ENCODE measurements at regions not wholly inside any gene's neighbourhood (a gene's known extent, or its start where the extent isn't known, plus 50 kb on each side); places are given as distances from the start of the nearest gene placed in this dataset.

DNA sequence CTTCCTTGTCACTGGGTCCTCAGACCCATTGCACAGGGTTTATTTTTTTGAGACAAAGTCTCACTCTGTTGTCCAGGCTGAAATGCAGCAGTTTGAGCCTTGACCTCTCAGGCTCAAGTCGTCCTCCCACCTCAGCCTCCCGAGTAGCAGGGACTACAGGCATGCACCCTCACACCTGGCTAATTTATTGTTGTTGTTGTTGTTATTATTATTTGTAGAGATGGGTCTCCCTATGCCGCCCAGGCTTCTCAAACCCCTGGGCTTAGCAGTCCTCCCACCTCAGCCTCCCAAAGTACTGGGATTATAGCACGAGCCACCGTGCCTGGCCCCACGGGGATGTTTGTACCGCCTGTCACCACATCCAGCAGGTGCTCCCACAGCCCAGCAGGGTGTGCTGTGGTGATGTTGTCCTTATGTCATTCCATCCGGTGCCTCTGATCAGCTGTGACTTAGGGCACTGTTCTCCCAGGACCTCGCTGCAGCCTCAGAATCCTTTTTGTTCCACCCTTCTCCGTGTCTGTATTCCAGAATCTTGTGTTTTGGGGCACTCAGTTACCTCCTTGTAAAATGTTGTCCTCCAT, 182.3 kb downstream of the INO80D start:
- DNase-seq (ENCODE audit: low spot score) (no peak), ATAC-seq (ENCODE audit: low read depth) (no peak)
- no peak overlapping the region for H3K4me3 ChIP-seq (ENCODE audit: severe bottlenecking)
- H3K9me3 ChIP-seq (ENCODE audit: severe bottlenecking): no peaks in the 10 kb centered on the region
- no peaks in the 10 kb centered on the region for H3K36me3 ChIP-seq (ENCODE audit: low read depth)
- no peaks in the 10 kb centered on the region for H3K4me1 ChIP-seq (ENCODE audit: insufficient read depth, poor library complexity, severe bottlenecking)
- no peak for TF ChIP-seq CTCF (IDR thresholded peaks at IDR 0.05; ENCODE audit: poor library complexity, severe bottlenecking)
- H3K27ac ChIP-seq (ENCODE audit: poor library complexity, severe bottlenecking): no peak overlapping the region
- H3K27me3 ChIP-seq (ENCODE audit: insufficient read depth, poor library complexity, severe bottlenecking): no peaks in the 10 kb centered on the region

DNA sequence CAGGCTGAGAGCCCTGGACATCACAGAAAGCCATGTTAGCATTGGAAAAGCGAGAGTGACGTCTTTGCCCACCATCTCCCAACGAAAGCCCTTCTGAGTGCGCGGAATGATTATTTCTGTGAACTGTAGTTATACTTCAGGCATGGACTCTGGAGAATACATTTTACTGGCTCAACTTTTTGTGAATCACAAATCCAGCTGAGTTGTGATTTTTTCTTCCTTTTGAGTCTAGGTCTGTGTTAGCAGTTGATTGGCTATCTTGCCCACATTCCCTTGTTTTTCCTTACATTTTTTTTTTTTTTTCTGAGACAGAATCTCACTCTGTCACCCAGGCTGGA, 183.1 kb downstream of the INO80D start:
- no peaks in the 10 kb centered on the region for H3K27me3 ChIP-seq (ENCODE audit: insufficient read depth, poor library complexity, severe bottlenecking)
- no peak overlapping the region for H3K27ac ChIP-seq (ENCODE audit: poor library complexity, severe bottlenecking)

GRCh38 chr2:205902041-205902899, 183.7 kb downstream of the INO80D start:
- Histone ChIP-seq H3K27ac (ENCODE audit: poor library complexity, severe bottlenecking) (no peak overlapping the region), H3K4me1 (ENCODE audit: insufficient read depth, poor library complexity, severe bottlenecking) (no peaks in the 10 kb centered on the region), H3K36me3 (ENCODE audit: low read depth) (no peaks in the 10 kb centered on the region), H3K27me3 (ENCODE audit: insufficient read depth, poor library complexity, severe bottlenecking) (no peaks in the 10 kb centered on the region), H3K9me3 (ENCODE audit: severe bottlenecking) (no peaks in the 10 kb centered on the region), H3K4me3 (ENCODE audit: severe bottlenecking) (no peak overlapping the region)
- TF ChIP-seq CTCF (IDR thresholded peaks at IDR 0.05; ENCODE audit: poor library complexity, severe bottlenecking): no peak
- ATAC-seq (ENCODE audit: low read depth) (no peak), DNase-seq (ENCODE audit: low spot score) (no peak)

More for the DNA sequence above, 183.1 kb downstream of the INO80D start:
- TF ChIP-seq CTCF (IDR thresholded peaks at IDR 0.05; ENCODE audit: poor library complexity, severe bottlenecking): no peak
- Histone ChIP-seq H3K4me1 (ENCODE audit: insufficient read depth, poor library complexity, severe bottlenecking) (no peaks in the 10 kb centered on the region), H3K9me3 (ENCODE audit: severe bottlenecking) (no peaks in the 10 kb centered on the region), H3K36me3 (ENCODE audit: low read depth) (no peaks in the 10 kb centered on the region), H3K4me3 (ENCODE audit: severe bottlenecking) (no peak overlapping the region)
- ATAC-seq (ENCODE audit: low read depth): no peak
- DNase-seq (ENCODE audit: low spot score): no peak

DNA sequence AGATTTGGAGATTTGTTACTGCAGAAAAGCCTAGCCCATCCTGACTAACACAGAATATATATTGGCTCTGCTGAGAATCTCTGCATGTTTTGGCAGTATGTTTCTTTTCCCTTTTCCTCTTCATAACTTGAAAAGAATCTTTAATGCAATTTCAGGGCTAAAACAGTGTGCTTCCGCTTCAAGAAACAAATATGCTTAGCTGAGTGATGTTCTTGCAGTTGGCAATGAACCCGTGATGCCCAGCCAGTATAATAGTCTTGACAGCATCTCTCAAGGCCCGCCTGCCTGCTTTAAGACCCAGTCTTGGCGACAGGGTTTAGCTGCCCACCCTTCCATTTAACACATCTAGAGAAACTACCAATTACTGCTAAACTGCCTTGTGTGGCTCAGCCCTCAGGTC, 184.5 kb downstream of the INO80D start:
- no peak for TF ChIP-seq CTCF (IDR thresholded peaks at IDR 0.05; ENCODE audit: poor library complexity, severe bottlenecking)
- no peak overlapping the region for H3K4me3 ChIP-seq (ENCODE audit: severe bottlenecking)
- no peaks in the 10 kb centered on the region for H3K36me3 ChIP-seq (ENCODE audit: low read depth)
- no peak overlapping the region for H3K27ac ChIP-seq (ENCODE audit: poor library complexity, severe bottlenecking)
- H3K9me3 ChIP-seq (ENCODE audit: severe bottlenecking): no peaks in the 10 kb centered on the region
- DNase-seq (ENCODE audit: low spot score): no peak
- H3K4me1 ChIP-seq (ENCODE audit: insufficient read depth, poor library complexity, severe bottlenecking): no peaks in the 10 kb centered on the region
- no peaks in the 10 kb centered on the region for H3K27me3 ChIP-seq (ENCODE audit: insufficient read depth, poor library complexity, severe bottlenecking)
- ATAC-seq (ENCODE audit: low read depth): no peak

GRCh38 chr2:205898744-205899143, 187.2 kb downstream of the INO80D start:
- Histone ChIP-seq H3K36me3 (ENCODE audit: low read depth) (no peaks in the 10 kb centered on the region), H3K9me3 (ENCODE audit: severe bottlenecking) (no peaks in the 10 kb centered on the region), H3K4me1 (ENCODE audit: insufficient read depth, poor library complexity, severe bottlenecking) (no peaks in the 10 kb centered on the region), H3K27ac (ENCODE audit: poor library complexity, severe bottlenecking) (no peak overlapping the region), H3K27me3 (ENCODE audit: insufficient read depth, poor library complexity, severe bottlenecking) (no peaks in the 10 kb centered on the region), H3K4me3 (ENCODE audit: severe bottlenecking) (no peak overlapping the region)
- DNase-seq (ENCODE audit: low spot score): no peak
- ATAC-seq (ENCODE audit: low read depth): no peak
- no peak for TF ChIP-seq CTCF (IDR thresholded peaks at IDR 0.05; ENCODE audit: poor library complexity, severe bottlenecking)

Data from RWPE2 (cell line).